ENCODE measurements at regions not wholly inside any gene's neighbourhood (a gene's known extent, or its start where the extent isn't known, plus 50 kb on each side); places are given as distances from the start of the nearest gene placed in this dataset.

GRCh38 chr10:129385600-129385999 lies 81.4 kb upstream of the MGMT start:
- Histone ChIP-seq H2AFZ (no peak overlapping the region), H3K79me2 (no peaks in the 10 kb centered on the region), H3K27me3 (ENCODE audit: control insufficient read depth, insufficient read depth, low read length) (no peaks in the 10 kb centered on the region), H3K27ac (no peak overlapping the region), H3K9ac (no peak overlapping the region), H3K4me1 (no peaks in the 10 kb centered on the region), H3K4me2 (ENCODE audit: low read length) (no peak overlapping the region), H3K4me3 (ENCODE audit: low read depth, low read length) (no peak overlapping the region), H3K9me3 (ENCODE audit: control insufficient read depth, low read length) (no peaks in the 10 kb centered on the region), H3K36me3 (ENCODE audit: control insufficient read depth, insufficient read depth, low read length) (no peaks in the 10 kb centered on the region)
- no peak for TF ChIP-seq CTCF (IDR thresholded peaks at IDR 0.05)

DNA sequence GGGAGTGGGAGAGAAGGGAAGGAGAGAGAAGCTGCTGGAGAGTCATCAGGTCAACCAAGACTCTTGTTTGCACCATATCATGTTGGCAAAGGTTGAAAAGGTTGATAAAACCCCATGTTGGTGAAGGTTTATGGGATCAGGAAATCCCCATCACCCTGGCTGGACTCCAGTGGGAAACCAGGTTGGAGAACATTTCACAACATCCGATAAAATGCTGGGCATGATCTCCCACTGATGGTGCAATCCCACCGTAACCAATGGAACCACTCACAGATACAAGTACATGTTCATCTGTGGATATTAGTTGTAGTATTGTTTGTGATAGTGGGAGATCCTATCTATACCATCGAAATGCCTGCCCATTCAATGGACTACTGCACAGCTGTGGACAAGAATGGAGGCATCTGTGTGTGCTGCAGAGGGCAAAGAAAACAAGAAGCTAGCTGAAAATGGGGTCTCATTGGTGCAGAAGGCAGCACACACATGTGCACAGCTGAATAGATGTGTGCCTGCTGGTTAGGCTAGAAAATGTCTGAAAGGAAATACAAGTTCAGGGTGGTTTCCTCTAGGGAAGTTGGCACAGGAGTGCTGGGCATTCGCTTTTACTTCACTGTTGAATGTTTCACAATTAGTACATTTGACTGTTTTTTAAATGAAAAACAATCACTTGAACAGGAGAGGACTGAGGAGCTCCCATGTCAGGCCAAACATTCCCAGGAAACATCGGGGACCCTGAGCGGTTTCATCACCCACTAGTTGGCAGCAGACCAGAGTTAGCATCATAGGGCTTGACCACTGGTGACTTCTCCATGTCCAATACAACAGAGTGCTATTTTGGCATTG lies 80.4 kb upstream of the MGMT start:
- Histone ChIP-seq H3K9ac (no peak overlapping the region), H3K36me3 (ENCODE audit: control insufficient read depth, insufficient read depth, low read length) (no peaks in the 10 kb centered on the region), H3K4me2 (ENCODE audit: low read length) (no peak overlapping the region), H3K9me3 (ENCODE audit: control insufficient read depth, low read length) (no peaks in the 10 kb centered on the region), H3K4me1 (no peaks in the 10 kb centered on the region), H3K27ac (no peak overlapping the region), H3K4me3 (ENCODE audit: low read depth, low read length) (no peak overlapping the region), H2AFZ (no peak overlapping the region), H3K79me2 (no peaks in the 10 kb centered on the region), H3K27me3 (ENCODE audit: control insufficient read depth, insufficient read depth, low read length) (no peaks in the 10 kb centered on the region)
- no peak for TF ChIP-seq CTCF (IDR thresholded peaks at IDR 0.05)

GRCh38 chr10:129387258-129387525 lies 79.8 kb upstream of the MGMT start:
- Histone ChIP-seq H2AFZ (no peak overlapping the region), H3K9ac (no peak overlapping the region)

DNA sequence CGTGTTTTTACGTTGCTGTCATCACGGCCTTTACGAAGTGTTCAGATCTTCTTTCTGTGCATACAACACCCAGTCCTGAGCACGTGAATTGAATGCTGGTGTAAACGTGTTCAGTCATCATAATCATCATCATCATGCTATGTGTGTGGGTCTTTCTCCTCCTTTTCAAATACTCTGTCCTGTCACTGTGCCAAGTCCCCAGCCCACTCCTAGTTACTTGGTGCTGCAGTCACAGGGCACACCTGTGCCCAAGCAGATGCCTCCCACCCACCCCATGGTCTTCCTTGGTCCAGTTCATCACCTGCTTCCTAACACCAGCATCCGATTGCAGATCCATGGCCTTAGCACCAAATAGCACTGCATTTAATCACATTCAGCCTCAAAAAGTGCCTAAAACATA lies 78.6 kb upstream of the MGMT start:
- Histone ChIP-seq H3K4me2 (ENCODE audit: low read length) (no peak overlapping the region), H3K4me1 (no peaks in the 10 kb centered on the region), H3K27me3 (ENCODE audit: control insufficient read depth, insufficient read depth, low read length) (no peaks in the 10 kb centered on the region), H3K27ac (no peak overlapping the region), H3K36me3 (ENCODE audit: control insufficient read depth, insufficient read depth, low read length) (no peaks in the 10 kb centered on the region), H3K9ac (no peak overlapping the region), H2AFZ (no peak overlapping the region), H3K79me2 (no peaks in the 10 kb centered on the region), H3K9me3 (ENCODE audit: control insufficient read depth, low read length) (no peaks in the 10 kb centered on the region), H3K4me3 (ENCODE audit: low read depth, low read length) (no peak overlapping the region)
- TF ChIP-seq CTCF (IDR thresholded peaks at IDR 0.05), result no peak

More at GRCh38 chr10:129387258-129387525, 79.8 kb upstream of the MGMT start:
- no peaks in the 10 kb centered on the region for H3K4me1 ChIP-seq
- no peak overlapping the region for H3K4me2 ChIP-seq (ENCODE audit: low read length)
- H3K27ac ChIP-seq, result no peak overlapping the region
- no peak for TF ChIP-seq CTCF (IDR thresholded peaks at IDR 0.05)
- H3K9me3 ChIP-seq (ENCODE audit: control insufficient read depth, low read length), result no peaks in the 10 kb centered on the region
- H3K79me2 ChIP-seq, result no peaks in the 10 kb centered on the region
- H3K4me3 ChIP-seq (ENCODE audit: low read depth, low read length), result no peak overlapping the region
- H3K36me3 ChIP-seq (ENCODE audit: control insufficient read depth, insufficient read depth, low read length), result no peaks in the 10 kb centered on the region
- H3K27me3 ChIP-seq (ENCODE audit: control insufficient read depth, insufficient read depth, low read length), result no peaks in the 10 kb centered on the region

- Histone ChIP-seq H2AFZ (no peak overlapping the region), H3K4me1 (no peaks in the 10 kb centered on the region), H3K36me3 (ENCODE audit: control insufficient read depth, insufficient read depth, low read length) (no peaks in the 10 kb centered on the region), H3K9me3 (ENCODE audit: control insufficient read depth, low read length) (no peaks in the 10 kb centered on the region), H3K4me2 (ENCODE audit: low read length) (no peak overlapping the region), H3K79me2 (no peaks in the 10 kb centered on the region), H3K27me3 (ENCODE audit: control insufficient read depth, insufficient read depth, low read length) (no peaks in the 10 kb centered on the region), H3K27ac (no peak overlapping the region), H3K9ac (no peak overlapping the region), H3K4me3 (ENCODE audit: low read depth, low read length) (no peak overlapping the region)
- TF ChIP-seq CTCF (IDR thresholded peaks at IDR 0.05), result no peak
Observed at GRCh38 chr10:129389194-129389593, 77.8 kb upstream of the MGMT start.

Data from parathyroid adenoma (tissue), 2 donors.